HG02852 (cell line): ENCODE measurements at regions not wholly inside any gene's neighbourhood (a gene's known extent, or its start where the extent isn't known, plus 50 kb on each side); places are given as distances from the start of the nearest gene placed in this dataset.
"Not testable (repeated sequence)": the region's sequence is repeated elsewhere in the genome, so short reads cannot be mapped to it uniquely, and the experiment has no call there.

ENCODE experiments used
- ATAC-seq: cut with Tn5 transposase; IDR thresholded peaks from one replicate; pipeline ENCODE4 v1.9.1; 2021; ENCODE audit warnings: mild to moderate bottlenecking, moderate library complexity; ENCODE audit not compliant: unreplicated experiment

GRCh38 chr5:167352801-167353200, 938.6 kb upstream of the WWC1 start:
- ATAC-seq: no peak

DNA sequence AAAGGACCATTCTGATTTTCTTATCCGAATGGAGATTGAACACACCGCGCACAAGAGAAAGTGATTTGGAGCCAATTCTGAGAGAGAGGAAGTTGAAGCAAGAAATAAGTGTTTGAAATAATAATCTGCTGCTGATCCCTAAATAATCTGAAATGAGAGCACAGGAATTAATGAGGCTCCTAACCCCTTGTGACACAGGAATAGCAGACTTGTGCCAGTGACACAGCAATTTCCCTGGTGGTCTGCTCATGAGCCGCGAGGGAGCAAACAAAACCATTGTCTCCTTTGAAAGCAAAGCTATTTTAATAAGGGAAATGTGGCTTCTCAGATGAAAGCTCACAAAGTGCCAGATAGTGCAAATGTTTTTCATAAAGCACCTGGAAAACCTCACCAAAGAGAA, 936.1 kb upstream of the WWC1 start:
- no peak for ATAC-seq

DNA sequence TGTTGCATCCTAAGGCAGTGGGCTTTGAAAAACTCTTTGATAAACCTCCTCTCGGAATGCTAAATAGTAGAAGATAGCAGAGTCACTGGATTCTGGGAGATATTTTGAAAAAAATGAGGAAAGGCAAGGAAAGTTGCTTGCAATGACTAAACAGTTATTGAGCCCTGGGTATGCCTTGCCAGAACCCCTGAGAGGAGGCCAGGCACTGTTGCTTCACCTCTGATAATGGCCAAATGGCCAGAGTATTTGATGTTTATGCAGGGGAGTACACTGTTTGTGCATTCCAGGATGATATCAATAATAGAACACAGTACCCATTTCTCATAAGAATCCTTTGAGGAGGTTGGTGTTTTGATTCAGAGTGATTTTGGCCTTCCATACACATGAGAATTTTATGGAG, 935.1 kb upstream of the WWC1 start:
- ATAC-seq: no peak

- no peak for ATAC-seq
Observed at GRCh38 chr5:167358868-167359492, 932.5 kb upstream of the WWC1 start.

GRCh38 chr5:167361795-167362194, 929.6 kb upstream of the WWC1 start:
- ATAC-seq: no peak

- no peak for ATAC-seq
Observed at GRCh38 chr5:167363065-167363464, 928.4 kb upstream of the WWC1 start.

DNA sequence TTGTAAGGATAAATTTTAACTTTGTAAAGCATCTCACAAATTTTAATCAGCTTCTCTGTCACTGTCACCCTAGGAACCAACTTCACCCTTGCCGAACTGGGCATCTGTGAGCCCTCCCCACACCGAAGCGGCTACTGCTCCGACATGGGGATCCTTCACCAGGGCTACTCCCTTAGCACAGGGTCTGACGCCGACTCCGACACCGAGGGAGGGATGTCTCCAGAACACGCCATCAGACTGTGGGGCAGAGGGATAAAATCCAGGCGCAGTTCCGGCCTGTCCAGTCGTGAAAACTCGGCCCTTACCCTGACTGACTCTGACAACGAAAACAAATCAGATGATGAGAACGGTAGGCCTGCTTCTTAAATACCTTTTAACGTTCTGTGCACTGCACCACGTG, 916.3 kb upstream of the WWC1 start:
- ATAC-seq: no peak

DNA sequence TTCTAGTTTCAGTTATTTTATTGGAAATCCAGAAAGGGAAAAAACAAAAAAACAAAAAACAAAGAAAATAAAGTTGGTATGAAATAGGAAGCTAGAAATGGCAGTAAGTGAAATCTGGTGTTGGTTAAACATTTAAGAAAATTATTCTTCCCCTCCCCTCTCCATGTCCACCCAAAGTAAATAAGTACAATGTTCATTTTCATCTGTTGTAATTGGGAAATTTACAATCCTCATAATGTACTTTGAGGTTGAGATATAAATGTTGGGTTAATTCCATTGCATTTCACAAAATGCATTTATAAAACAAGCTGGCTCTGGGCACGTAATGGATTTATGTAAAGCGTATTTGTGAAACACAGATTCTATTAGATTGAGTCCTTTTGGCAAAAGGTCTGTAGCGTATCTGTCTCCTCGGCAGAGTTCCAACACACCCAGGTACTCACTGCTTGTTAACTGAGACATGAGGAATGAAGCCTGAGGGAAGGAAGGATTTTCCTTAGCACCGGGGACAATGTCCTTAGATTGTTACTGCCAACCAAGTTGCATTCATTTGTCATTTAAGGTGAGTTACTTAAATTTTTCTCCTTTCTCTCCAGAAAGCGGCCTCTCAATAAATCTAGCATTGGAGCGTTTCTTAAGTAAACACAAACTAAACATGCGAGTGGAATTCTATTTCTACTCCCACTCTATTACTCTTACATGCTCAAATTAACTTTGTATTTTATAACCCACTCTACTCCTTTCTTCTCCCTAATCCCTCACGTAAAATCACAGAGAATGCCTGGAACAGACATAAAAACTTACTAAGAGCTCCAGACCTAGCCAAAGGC, 912.3 kb upstream of the WWC1 start:
- ATAC-seq: no peak

GRCh38 chr5:167381457-167381856, 910.0 kb upstream of the WWC1 start:
- no peak for ATAC-seq

GRCh38 chr5:167389537-167389936, 901.9 kb upstream of the WWC1 start:
- no peak for ATAC-seq

DNA sequence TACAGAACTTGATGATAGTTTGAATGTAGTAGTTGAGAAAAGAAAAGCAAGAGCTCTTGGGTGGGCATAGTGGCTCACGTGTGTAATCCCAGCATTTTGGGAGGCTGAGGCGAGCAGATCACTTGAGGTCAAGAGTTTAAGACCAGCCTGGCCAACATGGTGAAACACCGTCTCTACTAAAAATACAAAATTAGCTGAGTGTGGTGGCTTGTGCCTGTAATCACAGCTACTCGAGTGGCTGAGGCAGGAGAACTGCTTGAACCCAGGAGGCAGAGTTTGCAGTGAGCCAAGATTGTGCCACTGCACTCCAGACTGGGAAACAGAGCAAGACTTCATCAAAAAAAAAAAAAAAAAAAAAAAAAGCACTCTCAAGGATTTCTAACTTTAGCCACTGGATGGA, 900.2 kb upstream of the WWC1 start:
- not testable (repeated sequence) for ATAC-seq

GRCh38 chr5:167392240-167392639, 899.2 kb upstream of the WWC1 start:
- ATAC-seq: no peak

DNA sequence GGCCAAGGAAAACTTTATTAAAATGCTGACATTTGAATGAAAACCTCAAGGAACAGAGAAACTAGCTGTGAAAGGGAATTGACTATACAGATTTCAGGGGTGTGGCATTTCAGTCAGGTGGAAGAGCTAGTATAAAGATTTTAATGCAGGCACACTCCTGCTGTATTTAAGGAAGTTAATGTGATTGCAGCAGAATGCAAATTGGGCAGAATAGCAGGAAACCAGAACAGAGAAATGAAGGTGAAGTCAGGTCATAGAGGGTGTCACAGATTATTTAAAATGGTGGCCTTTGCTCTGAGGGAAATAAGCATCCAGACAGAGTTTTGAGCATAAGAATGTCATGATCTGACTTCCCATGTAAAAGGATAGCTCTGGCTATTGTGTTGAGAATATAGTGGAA, 898.1 kb upstream of the WWC1 start:
- ATAC-seq: no peak

GRCh38 chr5:167402671-167403070, 888.8 kb upstream of the WWC1 start:
- ATAC-seq: no peak

DNA sequence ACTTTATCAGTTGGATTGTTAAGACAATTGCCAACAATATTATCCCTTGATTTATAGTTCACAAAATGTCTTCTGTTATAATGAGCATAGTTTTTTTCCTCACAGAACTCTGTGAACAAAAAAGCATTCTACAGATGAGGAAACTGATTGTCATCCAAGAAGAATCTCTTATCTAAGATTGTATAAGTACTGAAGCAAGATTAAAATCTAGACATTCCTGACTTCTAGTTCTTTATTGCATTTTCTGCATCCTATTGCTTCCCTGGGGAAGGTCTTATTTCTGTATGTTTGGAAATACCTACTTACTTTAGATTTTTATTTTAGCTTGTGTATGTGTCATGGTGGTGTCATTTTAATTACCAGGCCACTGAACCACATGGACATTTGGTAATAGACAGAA, 884.9 kb upstream of the WWC1 start:
- no peak for ATAC-seq

DNA sequence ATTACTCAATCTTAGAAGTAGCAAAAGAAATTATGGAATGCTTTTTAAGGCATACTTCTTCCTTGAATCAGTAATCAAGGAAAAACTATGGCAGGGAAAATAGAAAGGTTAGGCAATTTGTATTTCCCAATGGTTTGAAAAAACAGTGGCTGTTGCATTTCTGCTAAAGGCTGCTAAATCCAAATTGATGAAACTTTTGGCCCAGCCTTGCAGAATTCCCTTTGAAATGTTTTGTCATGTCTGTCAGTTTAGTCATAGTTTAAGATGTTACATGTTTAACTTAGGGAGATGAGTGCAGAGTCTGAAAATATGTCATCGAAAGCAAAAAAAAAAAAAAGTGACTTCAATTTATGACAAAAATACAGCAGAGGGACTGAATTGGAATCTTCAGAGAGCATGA, 878.9 kb upstream of the WWC1 start:
- no peak for ATAC-seq

- no peak for ATAC-seq
Observed at GRCh38 chr5:167413506-167413905, 877.9 kb upstream of the WWC1 start.

DNA sequence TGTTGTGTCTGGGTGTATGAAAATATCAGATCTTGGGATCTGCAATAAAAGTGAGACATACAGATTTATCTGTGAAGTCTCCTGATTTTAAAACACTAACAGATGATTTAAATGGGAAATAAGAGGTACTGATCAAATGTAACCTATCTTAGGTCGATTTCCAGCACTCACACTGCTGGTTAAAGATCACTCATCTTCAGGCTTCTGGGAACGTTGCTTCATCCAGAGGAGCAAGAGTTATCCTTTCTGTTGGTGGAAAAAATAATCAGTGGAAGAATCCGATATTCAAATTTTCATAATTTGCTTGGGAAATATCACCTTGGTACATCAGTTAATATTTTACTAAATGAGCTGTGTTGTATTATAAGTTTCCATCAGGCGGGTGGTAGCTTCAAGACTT, 876.8 kb upstream of the WWC1 start:
- ATAC-seq: no peak

- ATAC-seq: no peak
Observed at GRCh38 chr5:167415779-167416746, 875.4 kb upstream of the WWC1 start.

DNA sequence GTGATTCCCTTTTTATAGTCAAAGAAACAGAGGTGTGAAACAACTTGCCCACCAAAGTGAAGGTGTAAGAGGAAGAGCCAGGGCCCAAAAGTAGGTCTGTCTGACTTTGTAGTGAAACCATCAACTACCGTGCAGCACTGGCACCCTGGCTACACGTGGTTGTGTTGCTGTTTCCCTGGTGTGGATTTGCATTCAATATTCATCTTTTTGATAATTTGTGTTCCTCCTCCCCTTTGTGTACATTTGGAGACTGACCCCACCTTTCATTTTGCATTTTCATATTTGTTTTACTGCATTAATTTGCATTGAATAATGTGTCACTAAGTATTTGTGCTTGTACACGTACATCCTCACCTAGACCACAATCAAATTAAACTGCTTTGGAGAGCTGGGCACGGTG, 873.8 kb upstream of the WWC1 start:
- no peak for ATAC-seq

DNA sequence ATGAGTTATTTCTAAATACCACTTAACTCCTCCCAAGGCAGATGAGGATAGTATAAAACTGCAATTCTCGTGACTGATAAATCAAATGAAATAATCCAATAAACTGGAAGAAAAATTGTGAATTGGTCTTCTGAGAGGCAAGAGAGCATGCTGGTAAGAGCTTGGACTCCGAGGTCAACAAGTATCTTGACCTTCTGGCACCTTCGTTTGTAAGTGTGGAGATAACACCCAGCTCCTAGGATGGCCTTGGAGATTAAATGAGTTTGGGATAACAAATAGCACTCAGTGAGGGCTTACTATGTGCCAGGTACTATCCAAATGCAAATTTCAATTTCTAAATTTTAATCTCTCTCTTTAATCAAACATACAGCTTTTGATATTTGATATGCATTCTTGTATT, 866.3 kb upstream of the WWC1 start:
- no peak for ATAC-seq

GRCh38 chr5:167426501-167426900, 864.9 kb upstream of the WWC1 start:
- ATAC-seq: no peak
